HG03066 (cell line): ENCODE measurements at regions not wholly inside any gene's neighbourhood (a gene's known extent, or its start where the extent isn't known, plus 50 kb on each side); places are given as distances from the start of the nearest gene placed in this dataset.
"Not testable (repeated sequence)": the region's sequence is repeated elsewhere in the genome, so short reads cannot be mapped to it uniquely, and the experiment has no call there.

ENCODE experiments used
- ATAC-seq: cut with Tn5 transposase; IDR thresholded peaks from one replicate; pipeline ENCODE4 v1.9.1; 2021; ENCODE audit warnings: low read depth; ENCODE audit not compliant: unreplicated experiment

DNA sequence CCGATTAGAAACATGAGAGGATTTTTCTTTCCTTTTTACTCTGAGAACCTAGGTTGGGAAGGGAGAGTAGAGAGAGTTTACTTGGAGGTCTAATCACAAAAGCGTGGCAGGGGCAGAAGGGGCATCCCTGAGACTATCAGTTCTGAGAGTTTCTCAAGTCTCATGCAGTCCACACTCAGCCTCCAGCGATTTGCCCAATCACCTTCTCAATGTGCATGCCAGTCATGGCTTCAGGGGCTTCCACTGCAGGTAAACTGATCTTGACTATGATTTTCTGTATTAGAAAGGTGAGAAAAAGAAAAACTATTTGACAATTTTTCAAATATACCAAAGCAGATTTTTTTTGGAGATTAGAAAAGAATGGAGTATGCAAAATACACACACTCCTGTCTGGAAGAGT lies 617.1 kb upstream of the ZFP42 start:
- no peak for ATAC-seq

DNA sequence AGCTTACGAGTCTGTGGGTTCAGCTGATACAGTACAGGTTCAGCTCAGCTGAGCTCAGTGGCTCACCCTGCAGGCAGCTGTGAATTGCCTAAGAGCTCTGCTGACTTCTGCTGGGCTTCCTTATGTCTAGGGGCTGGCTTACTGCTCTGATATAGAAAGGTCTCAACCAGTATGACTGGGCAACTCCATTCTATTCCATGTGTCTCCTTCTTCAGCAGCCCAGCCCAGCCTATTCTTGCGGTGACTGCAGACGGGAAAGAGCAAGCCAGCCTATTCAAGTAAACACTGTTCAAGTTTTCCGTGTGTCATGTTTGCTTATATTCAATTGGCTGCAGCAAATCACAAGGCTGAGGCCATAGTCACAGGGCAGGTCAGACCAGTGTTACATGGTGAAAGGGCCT lies 615.4 kb upstream of the ZFP42 start:
- no peak for ATAC-seq

DNA sequence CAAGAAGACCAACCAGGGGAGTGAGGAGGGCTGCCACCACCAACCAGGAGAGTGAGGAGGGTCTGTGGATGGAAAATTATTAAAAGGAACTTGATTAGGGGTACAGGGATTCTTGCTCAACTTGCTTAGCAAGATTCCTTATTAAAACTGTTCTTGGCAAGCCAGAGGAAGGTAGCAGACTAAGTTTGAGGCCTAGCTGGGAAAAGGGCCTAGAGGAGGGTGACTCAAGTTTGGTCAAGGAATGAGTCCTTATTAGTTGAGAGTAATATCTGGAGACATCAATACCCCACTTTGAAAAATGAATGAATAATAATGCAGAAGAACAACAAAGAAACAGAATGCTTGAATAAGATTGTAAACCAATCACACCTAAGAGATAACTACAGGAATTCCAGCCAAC lies 612.4 kb upstream of the ZFP42 start:
- ATAC-seq, result no peak

DNA sequence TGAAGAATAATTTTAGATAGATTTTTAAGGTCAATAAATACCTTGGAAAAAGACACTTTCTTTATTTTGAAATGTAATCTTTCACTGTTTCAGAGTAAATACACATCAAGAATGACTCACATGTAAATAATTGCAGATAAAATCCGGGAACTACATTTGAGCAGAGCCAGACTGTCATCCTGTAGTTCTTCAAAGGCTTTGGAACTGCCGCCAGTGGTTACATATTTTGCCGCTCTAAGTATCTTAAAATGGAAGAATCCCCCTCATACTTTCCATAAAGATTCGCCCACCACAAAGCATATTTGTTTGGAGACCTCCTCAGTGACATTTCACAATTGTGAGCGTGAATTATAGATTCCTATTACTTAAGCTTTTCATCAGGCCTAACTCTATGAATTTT lies 607.8 kb upstream of the ZFP42 start:
- ATAC-seq, result no peak

DNA sequence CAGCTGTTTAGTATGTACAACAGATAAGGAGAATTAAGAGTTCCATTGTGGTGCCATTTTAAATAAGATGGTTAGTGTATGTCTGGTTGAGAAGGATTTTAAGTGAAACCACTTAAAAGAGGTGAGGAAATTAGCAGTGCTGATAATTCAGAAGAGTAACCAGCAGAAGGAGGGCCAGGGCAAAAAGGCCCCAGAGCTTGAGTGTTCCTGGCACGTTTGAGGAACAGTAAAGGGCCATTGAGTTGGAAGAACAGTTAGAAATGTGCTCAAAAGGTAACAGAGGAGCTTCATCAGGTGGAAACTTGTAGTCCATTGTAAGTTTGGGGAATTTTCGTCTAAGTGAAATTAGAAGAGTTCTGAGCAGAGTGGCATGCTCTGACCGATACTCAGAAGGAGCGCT lies 606.2 kb upstream of the ZFP42 start:
- ATAC-seq, result no peak

DNA sequence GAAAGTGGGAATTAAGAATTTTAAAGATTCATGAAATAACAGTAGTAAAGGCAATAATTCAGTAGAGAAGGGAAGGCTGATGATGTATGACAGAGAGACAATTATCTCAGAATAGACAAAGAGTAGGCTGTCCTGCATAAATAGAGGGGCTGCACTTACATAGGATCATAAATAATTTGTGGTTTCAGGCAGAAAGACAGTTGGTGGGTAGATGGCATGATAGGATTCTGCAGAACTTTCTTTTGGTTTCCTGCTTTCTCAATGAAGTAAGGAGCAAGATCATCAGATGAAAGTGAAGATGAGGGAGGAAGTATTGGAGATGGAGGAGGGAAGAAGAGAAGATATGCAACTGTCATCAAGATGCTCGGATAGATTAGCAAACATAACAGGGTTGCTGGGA lies 604.9 kb upstream of the ZFP42 start:
- no peak for ATAC-seq

GRCh38 chr4:187393531-187394344 lies 601.8 kb upstream of the ZFP42 start:
- ATAC-seq, result no peak

DNA sequence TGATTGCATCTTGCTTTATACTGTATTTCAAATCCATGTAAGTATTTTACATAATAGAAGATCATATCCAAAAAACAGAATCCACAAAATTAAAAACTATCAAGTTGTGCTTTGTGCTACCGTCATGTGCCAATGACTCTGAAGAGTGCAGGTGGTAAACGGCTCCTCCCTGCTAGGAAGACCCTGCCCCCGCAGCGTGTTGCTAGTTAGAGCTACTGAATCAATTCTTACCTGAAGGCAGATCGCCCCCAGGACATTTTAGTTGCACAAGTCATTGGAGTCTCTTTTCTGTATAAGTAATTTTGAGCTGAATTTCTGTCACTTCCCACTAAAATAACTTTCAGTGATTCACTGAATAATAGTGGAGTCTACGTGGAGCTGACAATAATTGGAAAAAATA lies 599.5 kb upstream of the ZFP42 start:
- no peak for ATAC-seq

GRCh38 chr4:187408447-187408846 lies 587.1 kb upstream of the ZFP42 start:
- not testable (repeated sequence) for ATAC-seq

DNA sequence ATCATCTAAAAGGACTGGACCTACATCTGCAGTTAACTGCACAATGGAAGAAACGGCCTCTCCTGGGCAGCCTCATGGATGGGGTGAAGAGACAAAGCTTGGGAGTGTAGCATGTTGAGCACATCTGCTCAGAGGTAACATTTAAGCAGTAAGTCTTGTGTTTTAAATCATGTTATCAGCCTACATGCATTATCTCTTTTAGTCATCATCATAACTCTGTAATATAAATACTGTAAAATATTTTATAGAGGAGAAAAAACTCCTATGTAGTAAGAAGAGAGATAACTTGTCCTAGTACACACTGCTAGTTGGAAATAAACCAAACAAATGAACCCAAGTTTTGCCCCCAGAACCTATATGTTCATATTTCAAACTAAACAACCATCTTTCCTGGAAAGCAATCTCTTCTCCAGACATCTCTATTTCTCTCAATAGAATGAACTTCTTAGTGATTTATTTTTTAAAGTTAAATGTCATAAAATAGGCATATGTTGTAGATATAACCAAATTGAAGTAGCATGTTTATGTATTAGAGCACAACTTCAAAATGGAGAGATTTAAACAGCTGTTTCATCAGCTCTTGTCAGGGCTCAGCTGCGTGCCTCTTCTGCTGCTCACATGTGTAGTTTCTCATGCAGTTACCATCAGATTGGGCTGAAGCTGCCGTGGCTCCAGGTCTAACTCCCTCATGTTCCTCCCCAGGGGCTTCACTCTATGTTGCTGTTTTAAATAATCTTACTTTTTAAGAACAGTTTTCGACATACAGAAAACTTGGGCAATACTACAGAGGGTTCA lies 581.8 kb upstream of the ZFP42 start:
- no peak for ATAC-seq

DNA sequence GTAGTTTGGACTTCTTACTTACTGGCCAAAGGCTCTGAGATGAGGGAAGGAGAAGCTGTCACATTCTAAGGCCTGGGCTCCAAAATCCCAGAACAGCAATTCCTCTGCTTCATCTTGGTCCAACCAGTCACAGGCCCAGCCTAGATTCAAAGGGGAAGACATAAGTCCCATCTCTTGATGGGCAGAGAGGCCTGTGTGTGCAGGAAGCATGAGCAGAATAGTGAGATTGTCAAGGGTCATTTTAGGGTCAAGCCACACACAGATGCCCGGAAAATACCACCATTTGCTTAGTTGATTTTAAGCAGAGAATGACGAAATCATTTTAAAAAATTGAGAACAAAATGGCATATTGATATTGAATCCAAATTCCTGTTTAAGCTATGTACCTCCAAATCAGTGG lies 580.9 kb upstream of the ZFP42 start:
- ATAC-seq, result no peak

GRCh38 chr4:187415231-187415630 lies 580.3 kb upstream of the ZFP42 start:
- no peak for ATAC-seq

GRCh38 chr4:187416216-187416615 lies 579.4 kb upstream of the ZFP42 start:
- ATAC-seq, result no peak

GRCh38 chr4:187417721-187418120 lies 577.9 kb upstream of the ZFP42 start:
- ATAC-seq, result no peak

DNA sequence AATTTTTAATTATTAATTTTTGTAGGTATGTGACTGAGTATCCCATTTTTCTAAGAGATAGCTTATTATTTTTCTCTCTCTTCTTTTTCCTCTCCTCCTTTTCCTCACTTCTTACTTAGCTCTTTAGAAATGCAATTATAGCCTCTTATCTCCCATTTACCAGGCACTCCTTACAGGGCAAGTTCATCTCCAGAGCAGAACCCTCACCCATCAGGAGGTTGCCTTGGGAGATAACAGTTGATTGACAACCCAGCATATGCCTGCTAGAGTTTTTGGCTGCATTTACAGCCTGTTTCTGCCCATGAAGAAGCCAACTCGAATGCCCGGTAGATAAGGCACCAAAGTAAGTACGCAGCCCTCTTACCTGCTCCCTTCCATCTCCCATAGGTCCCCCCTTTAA lies 572.9 kb upstream of the ZFP42 start:
- no peak for ATAC-seq

GRCh38 chr4:187424636-187425035 lies 570.9 kb upstream of the ZFP42 start:
- no peak for ATAC-seq

GRCh38 chr4:187426511-187426910 lies 569.1 kb upstream of the ZFP42 start:
- ATAC-seq, result no peak

GRCh38 chr4:187432310-187432709 lies 563.3 kb upstream of the ZFP42 start:
- no peak for ATAC-seq

- no peak for ATAC-seq
These were observed 562.4 kb upstream of the ZFP42 start for GRCh38 chr4:187433141-187433540.

- no peak for ATAC-seq
These were observed 559.3 kb upstream of the ZFP42 start for GRCh38 chr4:187436251-187436650.

- ATAC-seq, result no peak
These were observed 551.5 kb upstream of the ZFP42 start for GRCh38 chr4:187444061-187444460.

DNA sequence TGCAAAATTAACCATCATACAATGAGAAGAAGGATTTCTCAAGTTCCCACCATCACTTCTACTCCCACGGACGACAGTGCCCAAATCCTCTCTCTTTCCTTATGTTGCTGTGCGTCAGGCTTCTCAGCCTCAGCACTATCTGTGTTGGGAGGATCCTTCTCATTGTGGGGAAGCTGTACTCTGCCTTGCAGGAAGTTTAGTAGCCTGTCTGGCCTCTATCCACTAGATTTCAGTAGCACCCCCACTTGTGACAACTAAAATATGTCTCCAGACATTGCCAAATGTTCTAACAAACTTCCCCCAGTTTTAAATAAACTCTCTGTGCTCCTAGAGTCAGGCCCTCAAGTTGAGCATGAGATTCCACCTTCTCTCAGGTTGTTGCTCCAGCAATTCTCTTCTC lies 545.9 kb upstream of the ZFP42 start:
- no peak for ATAC-seq
